ENCODE measurements at regions not wholly inside any gene's neighbourhood (a gene's known extent, or its start where the extent isn't known, plus 50 kb on each side); places are given as distances from the start of the nearest gene placed in this dataset.

DNA sequence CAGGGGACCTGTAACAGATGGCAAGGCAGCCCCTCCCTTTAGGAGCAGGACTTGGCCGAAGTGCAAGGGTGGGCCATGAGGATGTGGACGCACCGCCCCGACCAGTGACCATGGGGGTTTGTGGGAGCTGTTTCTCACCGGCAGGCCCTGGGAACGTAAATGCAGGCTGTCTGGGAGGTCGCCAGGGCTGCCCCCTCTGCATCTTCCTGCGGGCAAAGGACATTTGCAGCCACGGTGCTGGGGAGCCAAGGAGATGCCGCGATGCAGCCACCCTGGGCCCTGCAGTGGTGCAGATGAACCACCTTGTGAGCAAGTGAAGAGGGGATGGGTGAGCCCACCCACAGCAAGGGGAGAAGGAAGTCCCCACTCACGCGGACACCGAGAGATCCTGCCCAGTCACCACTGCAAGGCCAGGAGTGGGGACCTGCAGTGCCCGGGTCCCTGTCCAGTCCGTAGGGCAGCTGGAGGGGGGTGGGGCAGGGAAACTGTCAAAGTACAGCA, 121.1 kb downstream of the SIK1 start:
- TF ChIP-seq, protein P1, sequence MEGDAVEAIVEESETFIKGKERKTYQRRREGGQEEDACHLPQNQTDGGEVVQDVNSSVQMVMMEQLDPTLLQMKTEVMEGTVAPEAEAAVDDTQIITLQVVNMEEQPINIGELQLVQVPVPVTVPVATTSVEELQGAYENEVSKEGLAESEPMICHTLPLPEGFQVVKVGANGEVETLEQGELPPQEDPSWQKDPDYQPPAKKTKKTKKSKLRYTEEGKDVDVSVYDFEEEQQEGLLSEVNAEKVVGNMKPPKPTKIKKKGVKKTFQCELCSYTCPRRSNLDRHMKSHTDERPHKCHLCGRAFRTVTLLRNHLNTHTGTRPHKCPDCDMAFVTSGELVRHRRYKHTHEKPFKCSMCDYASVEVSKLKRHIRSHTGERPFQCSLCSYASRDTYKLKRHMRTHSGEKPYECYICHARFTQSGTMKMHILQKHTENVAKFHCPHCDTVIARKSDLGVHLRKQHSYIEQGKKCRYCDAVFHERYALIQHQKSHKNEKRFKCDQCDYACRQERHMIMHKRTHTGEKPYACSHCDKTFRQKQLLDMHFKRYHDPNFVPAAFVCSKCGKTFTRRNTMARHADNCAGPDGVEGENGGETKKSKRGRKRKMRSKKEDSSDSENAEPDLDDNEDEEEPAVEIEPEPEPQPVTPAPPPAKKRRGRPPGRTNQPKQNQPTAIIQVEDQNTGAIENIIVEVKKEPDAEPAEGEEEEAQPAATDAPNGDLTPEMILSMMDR (IDR thresholded peaks at IDR 0.05): no peak
- no peak for TF ChIP-seq EZH2phosphoT487 (IDR thresholded peaks at IDR 0.05)
